B cell (primary cell): ENCODE measurements at regions not wholly inside any gene's neighbourhood (a gene's known extent, or its start where the extent isn't known, plus 50 kb on each side); places are given as distances from the start of the nearest gene placed in this dataset.

Source experiments
- ATAC-seq: fragments of 200-7000 bp; cut with Tn5 transposase; one replicate; pipeline ENCODE4 v1.10.0; 2021; ENCODE audit warnings: low read depth, mild to moderate bottlenecking, moderate number of reproducible peaks, moderate library complexity
- CTCF ChIA-PET: fragments of 350-600 bp; sonication (Branson Sonifier 250); formaldehyde crosslinking; loops from one replicate; lab custom pipeline; 2021; ENCODE audit warnings: antibody characterized with exemption, inconsistent platforms; lab: Charles Lee
- POLR2A ChIA-PET: fragments of 350-600 bp; sonication (Branson Sonifier 250); formaldehyde crosslinking; loops from one replicate; lab custom pipeline; 2021; ENCODE audit warnings: antibody characterized with exemption; lab: Charles Lee
- DNase-seq: peaks from one replicate; pipeline ENCODE4 v3.0.0; 2013
- H2AFZ ChIP-seq: 2 replicates; pipeline ENCODE4 v1.6.1; 2012; ENCODE audit warnings: mild to moderate bottlenecking, low read depth, low read length; ENCODE audit not compliant: insufficient read depth, poor library complexity, severe bottlenecking
- H3K27ac ChIP-seq, 2 donors: 1 replicate in 1 of 2; 2 replicates in 1 of 2; pipeline ENCODE4 v1.5.1; 2012 to 2013; ENCODE audit warnings: low read length in 2 of 2, mild to moderate bottlenecking in 2 of 2, moderate library complexity in 1 of 2
- H3K27me3 ChIP-seq, 4 experiments: fragments of 200-600 bp in 1 of 4; sonication (generic) in 1 of 4; replicated peaks in 1 of 4; 1 replicate in 2 of 4; 2 replicates in 2 of 4; pipeline versions ENCODE4 v1.6.1 to v1.7.0; 2013 to 2016; ENCODE audit warnings: low read length in 3 of 4, mild to moderate bottlenecking in 2 of 4, mixed read lengths in 1 of 4, moderate library complexity in 1 of 4; ENCODE audit not compliant: insufficient read depth in 4 of 4, control insufficient read depth in 3 of 4; ENCODE audit errors: control extremely low read depth in 1 of 4
- H3K36me3 ChIP-seq, 2 experiments: replicated peaks in 1 of 2; 1 replicate in 1 of 2; 2 replicates in 1 of 2; pipeline versions ENCODE4 v1.6.1 to v1.7.1; 2013; ENCODE audit warnings: low read length in 1 of 2; ENCODE audit not compliant: insufficient read depth in 2 of 2, control insufficient read depth in 1 of 2; ENCODE audit errors: control extremely low read depth in 1 of 2, extremely low read depth in 1 of 2
- H3K4me1 ChIP-seq, 2 donors: fragments of 200-600 bp in 1 of 2; sonication (generic) in 1 of 2; 1 replicate in 1 of 2; 2 replicates in 1 of 2; pipeline versions ENCODE4 v1.5.1 to v1.6.1; 2013 to 2017; ENCODE audit warnings: low read length in 2 of 2; ENCODE audit not compliant: control insufficient read depth in 2 of 2, insufficient read depth in 2 of 2
- H3K4me2 ChIP-seq: replicated peaks from 2 replicates; pipeline ENCODE3; 2012; ENCODE audit warnings: mild to moderate bottlenecking, low read depth, low read length; ENCODE audit not compliant: poor library complexity, severe bottlenecking
- H3K4me3 ChIP-seq, 5 experiments: fragments of 200-600 bp in 1 of 5; sonication (generic) in 1 of 5; 1 replicate in 3 of 5; 2 replicates in 2 of 5; pipeline versions ENCODE4 v1.5.1 to v1.7.0; 2011 to 2016; ENCODE audit warnings: low read length in 4 of 5, mild to moderate bottlenecking in 4 of 5, low read depth in 2 of 5, control low read depth in 1 of 5, moderate library complexity in 1 of 5; ENCODE audit not compliant: insufficient read depth in 1 of 5; ENCODE audit errors: control extremely low read depth in 1 of 5, extremely low read depth in 1 of 5
- H3K79me2 ChIP-seq: fragments of 200-600 bp; sonication (generic); one replicate; pipeline ENCODE4 v1.6.0; 2016; ENCODE audit warnings: low read length; ENCODE audit not compliant: control insufficient read depth, insufficient read depth
- H3K9ac ChIP-seq: fragments of 200-600 bp; sonication (generic); 2 replicates; pipeline ENCODE4 v1.6.1; 2017; ENCODE audit warnings: mild to moderate bottlenecking, low read length, moderate library complexity
- H3K9me3 ChIP-seq, 3 donors: one replicate each; pipeline versions ENCODE4 v1.6.1 to v1.7.1; 2013; ENCODE audit warnings: low read length in 2 of 3; ENCODE audit not compliant: control insufficient read depth in 2 of 3, insufficient read depth in 1 of 3; ENCODE audit errors: control extremely low read depth in 1 of 3
- H4K20me1 ChIP-seq: 2 replicates; pipeline ENCODE4 v1.6.0; 2012; ENCODE audit warnings: mild to moderate bottlenecking, low read length; ENCODE audit not compliant: insufficient read depth, control insufficient read depth, poor library complexity, severe bottlenecking
- H3K27ac Mint-ChIP-seq: one replicate; pipeline ENCODE4 v1.8.0; 2021; ENCODE audit warnings: mixed read lengths
- H3K27me3 Mint-ChIP-seq: one replicate; pipeline ENCODE4 v1.8.0; 2021; ENCODE audit warnings: mixed read lengths
- H3K4me1 Mint-ChIP-seq: one replicate; pipeline ENCODE4 v1.8.0; 2021; ENCODE audit warnings: mixed read lengths
- H3K4me3 Mint-ChIP-seq: one replicate; pipeline ENCODE4 v1.8.0; 2021; ENCODE audit warnings: mixed read lengths
- H3K9me3 Mint-ChIP-seq: one replicate; pipeline ENCODE4 v1.8.0; 2022; ENCODE audit warnings: mixed read lengths; ENCODE audit not compliant: insufficient read depth
- EZH2 ChIP-seq: IDR thresholded peaks from 2 replicates; pipeline ENCODE4 v1.6.1; 2012; ENCODE audit warnings: borderline replicate concordance, low read depth, mild to moderate bottlenecking, moderate library complexity, low read length; ENCODE audit not compliant: insufficient read depth, poor library complexity, severe bottlenecking
- WGBS: methylation state at CpG from one replicate; pipeline ENCODE4 v1.1.5; 2013; ENCODE audit warnings: missing lambda C conversion rate; ENCODE audit not compliant: insufficient coverage; 5-methylcytosine and 5-hydroxymethylcytosine counted together
- intact Hi-C: fragments of 100-400 bp; cut with micrococcal nuclease; formaldehyde crosslinking; loops from one replicate; pipeline ENCODE4 v1.10.0; 2022
- TF ChIP-seq, protein P1 (sequence below): fragments of 200-600 bp; IDR thresholded peaks from one replicate; pipeline ENCODE4 v1.8.0; 2022; ENCODE audit warnings: antibody characterized with exemption, mild to moderate bottlenecking

DNA sequence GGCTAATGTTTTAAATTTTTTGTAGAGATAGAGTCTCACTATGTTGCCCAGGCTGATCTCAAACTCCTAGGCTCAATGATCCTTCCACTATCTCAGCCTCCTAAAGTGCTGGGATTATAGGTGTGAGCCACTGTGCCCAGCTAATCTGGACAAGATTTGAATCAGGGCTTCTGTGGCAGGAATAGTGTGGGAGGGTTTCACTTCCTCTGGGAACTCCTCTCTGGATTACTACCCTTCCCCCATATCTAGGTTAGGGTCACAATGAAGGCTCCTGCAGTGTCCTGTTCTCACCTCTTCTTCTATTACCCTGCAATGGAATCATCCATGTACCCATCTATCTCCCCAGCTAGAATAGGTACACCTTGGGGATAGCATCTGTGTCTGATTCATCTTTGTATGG is 133.6 kb upstream of the RAB4A start:
- no peaks in the 10 kb centered on the region for H3K27me3 ChIP-seq
- no peaks in the 10 kb centered on the region for H3K79me2 ChIP-seq
- H4K20me1 ChIP-seq: no peaks in the 10 kb centered on the region
- H3K27me3 Mint-ChIP-seq: no peaks in the 10 kb centered on the region
- intact Hi-C loops: no loop called here
- no peaks in the 10 kb centered on the region for H3K36me3 ChIP-seq
- H3K9ac ChIP-seq: no peak overlapping the region
- POLR2A ChIA-PET: no interaction called here
- CTCF ChIA-PET: no interaction called here
- H3K4me1 Mint-ChIP-seq: peaks cover 37% of the 10 kb centered on the region
- DNase-seq (no peak), ATAC-seq (no peak)
- no peak overlapping the region for H3K27ac ChIP-seq
- no peak overlapping the region for H3K4me3 ChIP-seq
- H3K4me2 ChIP-seq: peak overlapping the region; percentile 22
- peak overlapping the region; percentile 27 for H2AFZ ChIP-seq
- H3K9me3 Mint-ChIP-seq: peaks cover 15% of the 10 kb centered on the region
- peaks cover 0 to 18% (median 15%) of the 10 kb centered on the region in 3 donors for H3K9me3 ChIP-seq
- TF ChIP-seq, protein P1, sequence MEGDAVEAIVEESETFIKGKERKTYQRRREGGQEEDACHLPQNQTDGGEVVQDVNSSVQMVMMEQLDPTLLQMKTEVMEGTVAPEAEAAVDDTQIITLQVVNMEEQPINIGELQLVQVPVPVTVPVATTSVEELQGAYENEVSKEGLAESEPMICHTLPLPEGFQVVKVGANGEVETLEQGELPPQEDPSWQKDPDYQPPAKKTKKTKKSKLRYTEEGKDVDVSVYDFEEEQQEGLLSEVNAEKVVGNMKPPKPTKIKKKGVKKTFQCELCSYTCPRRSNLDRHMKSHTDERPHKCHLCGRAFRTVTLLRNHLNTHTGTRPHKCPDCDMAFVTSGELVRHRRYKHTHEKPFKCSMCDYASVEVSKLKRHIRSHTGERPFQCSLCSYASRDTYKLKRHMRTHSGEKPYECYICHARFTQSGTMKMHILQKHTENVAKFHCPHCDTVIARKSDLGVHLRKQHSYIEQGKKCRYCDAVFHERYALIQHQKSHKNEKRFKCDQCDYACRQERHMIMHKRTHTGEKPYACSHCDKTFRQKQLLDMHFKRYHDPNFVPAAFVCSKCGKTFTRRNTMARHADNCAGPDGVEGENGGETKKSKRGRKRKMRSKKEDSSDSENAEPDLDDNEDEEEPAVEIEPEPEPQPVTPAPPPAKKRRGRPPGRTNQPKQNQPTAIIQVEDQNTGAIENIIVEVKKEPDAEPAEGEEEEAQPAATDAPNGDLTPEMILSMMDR: no peak
- no peak for TF ChIP-seq EZH2
- H3K4me3 Mint-ChIP-seq: no peak overlapping the region
- no peak overlapping the region for H3K27ac Mint-ChIP-seq
- peaks cover 25 to 33% of the 10 kb centered on the region in 2 donors for H3K4me1 ChIP-seq

DNA sequence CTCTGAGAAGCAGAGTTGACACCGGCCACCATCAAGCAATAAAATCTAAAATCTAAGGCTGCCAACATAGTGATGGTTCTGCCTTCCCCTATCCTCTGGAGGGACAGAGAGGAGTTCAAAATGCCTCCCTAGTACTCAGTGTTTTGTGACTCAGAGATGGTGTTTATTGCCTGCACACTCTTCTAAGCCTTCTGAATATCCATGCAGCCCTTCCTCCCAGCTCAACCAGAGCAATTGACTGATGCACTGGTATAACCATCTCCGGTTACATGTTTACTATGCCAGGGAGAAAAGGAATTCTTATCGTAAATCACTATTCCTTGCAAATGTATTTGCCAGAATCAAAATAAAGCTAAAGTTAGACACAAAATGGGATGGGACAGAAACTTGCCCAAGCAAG is 132.9 kb upstream of the RAB4A start:
- H3K36me3 ChIP-seq: no peaks in the 10 kb centered on the region
- Mint-ChIP-seq H3K9me3 (peaks cover 15% of the 10 kb centered on the region), H3K4me3 (no peak overlapping the region), H3K27ac (no peak overlapping the region), H3K27me3 (no peaks in the 10 kb centered on the region), H3K4me1 (peaks cover 37% of the 10 kb centered on the region)
- peaks cover 25 to 33% of the 10 kb centered on the region in 2 donors for H3K4me1 ChIP-seq
- DNase-seq (no peak), ATAC-seq (no peak)
- H3K4me2 ChIP-seq: no peak overlapping the region
- TF ChIP-seq, protein P1: no peak
- TF ChIP-seq EZH2: no peak
- ChIA-PET CTCF (no interaction called here), POLR2A (no interaction called here)
- H2AFZ ChIP-seq: no peak overlapping the region
- no peak overlapping the region for H3K27ac ChIP-seq
- H4K20me1 ChIP-seq: no peaks in the 10 kb centered on the region
- H3K9ac ChIP-seq: no peak overlapping the region
- intact Hi-C loops: no loop called here
- H3K27me3 ChIP-seq: no peaks in the 10 kb centered on the region
- H3K4me3 ChIP-seq: no peak overlapping the region
- H3K79me2 ChIP-seq: no peaks in the 10 kb centered on the region
- peaks cover 0 to 18% (median 15%) of the 10 kb centered on the region in 3 donors for H3K9me3 ChIP-seq
- WGBS: 100% methylated on average over 1 of the region's 3 CpGs
